DOHH2 (cell line): ENCODE measurements at regions not wholly inside any gene's neighbourhood (a gene's known extent, or its start where the extent isn't known, plus 50 kb on each side); places are given as distances from the start of the nearest gene placed in this dataset.

Experiments used
- H3F3A ChIP-seq: fragments of 200-600 bp; sonication (generic), shearing (Covaris generic); 2 replicates; pipeline ENCODE4 v1.6.0; 2016; ENCODE audit warnings: antibody characterized with exemption, mild to moderate bottlenecking; ENCODE audit not compliant: control insufficient read depth, insufficient read depth
- H3K27ac ChIP-seq: fragments of 200-600 bp; sonication (generic); 2 replicates; pipeline ENCODE4 v1.5.1; 2014; ENCODE audit warnings: low read depth, mild to moderate bottlenecking, low read length, moderate library complexity
- H3K27me3 ChIP-seq: fragments of 200-600 bp; sonication (generic); 2 replicates; pipeline ENCODE4 v1.6.1; 2014; ENCODE audit warnings: mild to moderate bottlenecking, low read length, mixed read lengths; ENCODE audit not compliant: control insufficient read depth
- H3K36me3 ChIP-seq: fragments of 200-600 bp; sonication (generic); 2 replicates; pipeline ENCODE4 v1.6.1; 2014; ENCODE audit warnings: mild to moderate bottlenecking, low read length, moderate library complexity, mixed read lengths; ENCODE audit not compliant: control insufficient read depth
- H3K4me1 ChIP-seq: fragments of 200-600 bp; sonication (generic); 2 replicates; pipeline ENCODE4 v1.6.1; 2014; ENCODE audit warnings: mild to moderate bottlenecking, low read length, mixed read lengths; ENCODE audit not compliant: control insufficient read depth
- H3K4me2 ChIP-seq: fragments of 200-600 bp; sonication (generic); 2 replicates; pipeline ENCODE4 v1.6.0; 2014; ENCODE audit warnings: mild to moderate bottlenecking, low read length, moderate library complexity
- H3K4me3 ChIP-seq: fragments of 200-600 bp; sonication (generic); 2 replicates; pipeline ENCODE4 v1.5.1; 2014; ENCODE audit warnings: mild to moderate bottlenecking, low read length, mixed read lengths
- H3K79me2 ChIP-seq: fragments of 200-600 bp; sonication (generic); 2 replicates; pipeline ENCODE4 v1.6.1; 2014; ENCODE audit warnings: mild to moderate bottlenecking, low read length, mixed read lengths; ENCODE audit not compliant: control insufficient read depth
- H3K9me2 ChIP-seq: fragments of 200-600 bp; sonication (generic); replicated peaks from 2 replicates; pipeline ENCODE4 v1.6.1; 2014; ENCODE audit warnings: mild to moderate bottlenecking, low read length, mixed read lengths; ENCODE audit not compliant: control insufficient read depth
- H3K9me3 ChIP-seq: fragments of 200-600 bp; sonication (generic); 2 replicates; pipeline ENCODE4 v1.6.1; 2014; ENCODE audit warnings: antibody characterized with exemption, low read length, mixed read lengths; ENCODE audit not compliant: control insufficient read depth, insufficient read depth
- H4K20me1 ChIP-seq: fragments of 200-600 bp; sonication (generic); 2 replicates; pipeline ENCODE4 v1.6.0; 2014; ENCODE audit warnings: low read depth, mild to moderate bottlenecking, antibody characterized with exemption, low read length, moderate library complexity; ENCODE audit not compliant: control insufficient read depth, insufficient read depth
- EZH2phosphoT487 ChIP-seq: fragments of 200-600 bp; sonication (generic); IDR thresholded peaks from 2 replicates; pipeline ENCODE4 v1.6.1; 2017; ENCODE audit warnings: borderline replicate concordance, mild to moderate bottlenecking, antibody characterized with exemption, low read length, moderate library complexity, mixed read lengths
- TF ChIP-seq, protein P1 (sequence below): fragments of 200-600 bp; sonication (generic); IDR thresholded peaks from one replicate; pipeline ENCODE4 v1.5.1; 2014; ENCODE audit warnings: antibody characterized with exemption, mild to moderate bottlenecking, low read depth, low read length; ENCODE audit not compliant: poor library complexity, severe bottlenecking

GRCh38 chr18:22314001-22314400 lies 103.7 kb downstream of the CTAGE1 start:
- no peak overlapping the region for H3K4me3 ChIP-seq
- H3K4me2 ChIP-seq = no peak overlapping the region
- H3F3A ChIP-seq = no peaks in the 10 kb centered on the region
- H3K27ac ChIP-seq = no peak overlapping the region
- H3K9me3 ChIP-seq = no peaks in the 10 kb centered on the region
- H3K4me1 ChIP-seq = no peaks in the 10 kb centered on the region
- no peak for TF ChIP-seq EZH2phosphoT487
- TF ChIP-seq, protein P1, sequence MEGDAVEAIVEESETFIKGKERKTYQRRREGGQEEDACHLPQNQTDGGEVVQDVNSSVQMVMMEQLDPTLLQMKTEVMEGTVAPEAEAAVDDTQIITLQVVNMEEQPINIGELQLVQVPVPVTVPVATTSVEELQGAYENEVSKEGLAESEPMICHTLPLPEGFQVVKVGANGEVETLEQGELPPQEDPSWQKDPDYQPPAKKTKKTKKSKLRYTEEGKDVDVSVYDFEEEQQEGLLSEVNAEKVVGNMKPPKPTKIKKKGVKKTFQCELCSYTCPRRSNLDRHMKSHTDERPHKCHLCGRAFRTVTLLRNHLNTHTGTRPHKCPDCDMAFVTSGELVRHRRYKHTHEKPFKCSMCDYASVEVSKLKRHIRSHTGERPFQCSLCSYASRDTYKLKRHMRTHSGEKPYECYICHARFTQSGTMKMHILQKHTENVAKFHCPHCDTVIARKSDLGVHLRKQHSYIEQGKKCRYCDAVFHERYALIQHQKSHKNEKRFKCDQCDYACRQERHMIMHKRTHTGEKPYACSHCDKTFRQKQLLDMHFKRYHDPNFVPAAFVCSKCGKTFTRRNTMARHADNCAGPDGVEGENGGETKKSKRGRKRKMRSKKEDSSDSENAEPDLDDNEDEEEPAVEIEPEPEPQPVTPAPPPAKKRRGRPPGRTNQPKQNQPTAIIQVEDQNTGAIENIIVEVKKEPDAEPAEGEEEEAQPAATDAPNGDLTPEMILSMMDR = no peak
- H3K9me2 ChIP-seq = no peaks in the 10 kb centered on the region
- no peaks in the 10 kb centered on the region for H4K20me1 ChIP-seq
- H3K36me3 ChIP-seq = no peaks in the 10 kb centered on the region
- no peaks in the 10 kb centered on the region for H3K79me2 ChIP-seq
- no peaks in the 10 kb centered on the region for H3K27me3 ChIP-seq

GRCh38 chr18:22311301-22311700 lies 106.4 kb downstream of the CTAGE1 start:
- no peaks in the 10 kb centered on the region for H3K27me3 ChIP-seq
- H3K4me2 ChIP-seq = no peak overlapping the region
- no peak overlapping the region for H3K4me3 ChIP-seq
- TF ChIP-seq, protein P1 = no peak
- no peak for TF ChIP-seq EZH2phosphoT487
- H3K9me2 ChIP-seq = no peaks in the 10 kb centered on the region
- H3K79me2 ChIP-seq = no peaks in the 10 kb centered on the region
- H3K9me3 ChIP-seq = no peaks in the 10 kb centered on the region
- no peaks in the 10 kb centered on the region for H3F3A ChIP-seq
- H4K20me1 ChIP-seq = no peaks in the 10 kb centered on the region
- no peaks in the 10 kb centered on the region for H3K36me3 ChIP-seq
- H3K27ac ChIP-seq = no peak overlapping the region
- no peaks in the 10 kb centered on the region for H3K4me1 ChIP-seq

- Histone ChIP-seq H3K36me3 (no peaks in the 10 kb centered on the region), H3K4me3 (no peak overlapping the region), H3K27me3 (no peaks in the 10 kb centered on the region), H4K20me1 (no peaks in the 10 kb centered on the region), H3K27ac (no peak overlapping the region), H3K4me1 (no peaks in the 10 kb centered on the region), H3K9me3 (no peaks in the 10 kb centered on the region), H3K9me2 (no peaks in the 10 kb centered on the region), H3K4me2 (no peak overlapping the region), H3K79me2 (no peaks in the 10 kb centered on the region), H3F3A (no peaks in the 10 kb centered on the region)
- TF ChIP-seq EZH2phosphoT487 = no peak
- TF ChIP-seq, protein P1 = no peak
Measured at GRCh38 chr18:22309191-22309590, 108.5 kb downstream of the CTAGE1 start.

DNA sequence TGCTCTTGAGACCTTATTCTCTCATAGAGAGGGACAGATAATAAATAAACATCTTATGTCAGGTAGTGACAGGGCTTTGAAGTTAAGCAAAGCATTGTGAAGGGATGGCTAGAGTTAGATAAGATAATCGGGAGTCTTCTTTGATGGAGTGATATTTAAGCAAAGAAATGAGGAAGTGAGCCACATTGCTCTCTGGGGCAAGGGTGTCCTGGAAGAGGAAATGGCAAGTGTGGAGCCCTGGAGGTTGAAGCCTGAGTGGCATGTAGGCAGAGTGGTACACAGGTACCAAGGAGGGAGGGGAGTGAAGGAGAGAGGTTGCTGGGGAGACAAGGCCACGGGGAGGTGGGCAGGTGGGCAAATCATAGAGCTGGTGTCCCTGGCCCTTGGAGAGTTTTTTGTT lies 110.2 kb downstream of the CTAGE1 start:
- no peaks in the 10 kb centered on the region for H3K27me3 ChIP-seq
- no peaks in the 10 kb centered on the region for H3K4me1 ChIP-seq
- H3K4me3 ChIP-seq = no peak overlapping the region
- no peaks in the 10 kb centered on the region for H3K9me3 ChIP-seq
- H3K79me2 ChIP-seq = no peaks in the 10 kb centered on the region
- no peak overlapping the region for H3K27ac ChIP-seq
- H3K9me2 ChIP-seq = no peaks in the 10 kb centered on the region
- TF ChIP-seq, protein P1 = no peak
- TF ChIP-seq EZH2phosphoT487 = no peak
- H3K36me3 ChIP-seq = no peaks in the 10 kb centered on the region
- H4K20me1 ChIP-seq = no peaks in the 10 kb centered on the region
- H3K4me2 ChIP-seq = no peak overlapping the region
- H3F3A ChIP-seq = no peaks in the 10 kb centered on the region
